ENCODE measurements at regions not wholly inside any gene's neighbourhood (a gene's known extent, or its start where the extent isn't known, plus 50 kb on each side); places are given as distances from the start of the nearest gene placed in this dataset.

GRCh38 chr12:93059925-93060665 lies 131.0 kb upstream of the EEA1 start:
- no peak for TF ChIP-seq EZH2phosphoT487 (IDR thresholded peaks at IDR 0.05; ENCODE audit: borderline replicate concordance, low read length)
- TF ChIP-seq CTCF (IDR thresholded peaks at IDR 0.05; ENCODE audit: low read depth, low read length, poor library complexity, severe bottlenecking): no peak
- Histone ChIP-seq H3K79me2 (ENCODE audit: control insufficient read depth, low read length) (no peaks in the 10 kb centered on the region), H3K9me3 (ENCODE audit: control insufficient read depth, insufficient read depth, low read length) (no peaks in the 10 kb centered on the region), H3K4me2 (ENCODE audit: low read length) (no peak overlapping the region), H3K9me2 (replicated peaks; ENCODE audit: control insufficient read depth, low read length) (no peaks in the 10 kb centered on the region), H3K4me3 (ENCODE audit: low read length) (no peak overlapping the region), H4K20me1 (ENCODE audit: control insufficient read depth, insufficient read depth, low read depth, low read length) (no peaks in the 10 kb centered on the region), H3K4me1 (ENCODE audit: control insufficient read depth, low read length) (no peaks in the 10 kb centered on the region), H3K27ac (ENCODE audit: low read depth, low read length) (no peak overlapping the region), H3K36me3 (ENCODE audit: control insufficient read depth, low read length) (no peaks in the 10 kb centered on the region), H3F3A (ENCODE audit: control insufficient read depth, insufficient read depth) (no peaks in the 10 kb centered on the region), H3K27me3 (ENCODE audit: control insufficient read depth, low read length) (peaks cover 9% of the 10 kb centered on the region)

GRCh38 chr12:93060666-93061472 lies 131.8 kb upstream of the EEA1 start:
- Histone ChIP-seq H3K27ac (ENCODE audit: low read depth, low read length) (no peak overlapping the region), H3F3A (ENCODE audit: control insufficient read depth, insufficient read depth) (no peaks in the 10 kb centered on the region), H3K9me2 (replicated peaks; ENCODE audit: control insufficient read depth, low read length) (no peaks in the 10 kb centered on the region), H3K4me2 (ENCODE audit: low read length) (no peak overlapping the region), H3K79me2 (ENCODE audit: control insufficient read depth, low read length) (no peaks in the 10 kb centered on the region), H3K36me3 (ENCODE audit: control insufficient read depth, low read length) (no peaks in the 10 kb centered on the region), H3K4me1 (ENCODE audit: control insufficient read depth, low read length) (no peaks in the 10 kb centered on the region), H3K9me3 (ENCODE audit: control insufficient read depth, insufficient read depth, low read length) (no peaks in the 10 kb centered on the region), H3K27me3 (ENCODE audit: control insufficient read depth, low read length) (peaks cover 6% of the 10 kb centered on the region), H3K4me3 (ENCODE audit: low read length) (no peak overlapping the region), H4K20me1 (ENCODE audit: control insufficient read depth, insufficient read depth, low read depth, low read length) (no peaks in the 10 kb centered on the region)
- TF ChIP-seq EZH2phosphoT487 (IDR thresholded peaks at IDR 0.05; ENCODE audit: borderline replicate concordance, low read length) (no peak), CTCF (IDR thresholded peaks at IDR 0.05; ENCODE audit: low read depth, low read length, poor library complexity, severe bottlenecking) (no peak)

- Histone ChIP-seq H3K27me3 (ENCODE audit: control insufficient read depth, low read length) (peaks cover 6% of the 10 kb centered on the region), H3K36me3 (ENCODE audit: control insufficient read depth, low read length) (no peaks in the 10 kb centered on the region), H3K9me3 (ENCODE audit: control insufficient read depth, insufficient read depth, low read length) (no peaks in the 10 kb centered on the region), H3F3A (ENCODE audit: control insufficient read depth, insufficient read depth) (no peaks in the 10 kb centered on the region), H3K4me2 (ENCODE audit: low read length) (no peak overlapping the region), H3K4me1 (ENCODE audit: control insufficient read depth, low read length) (no peaks in the 10 kb centered on the region), H3K9me2 (replicated peaks; ENCODE audit: control insufficient read depth, low read length) (no peaks in the 10 kb centered on the region), H3K27ac (ENCODE audit: low read depth, low read length) (no peak overlapping the region), H3K79me2 (ENCODE audit: control insufficient read depth, low read length) (no peaks in the 10 kb centered on the region), H3K4me3 (ENCODE audit: low read length) (no peak overlapping the region), H4K20me1 (ENCODE audit: control insufficient read depth, insufficient read depth, low read depth, low read length) (no peaks in the 10 kb centered on the region)
- no peak for TF ChIP-seq CTCF (IDR thresholded peaks at IDR 0.05; ENCODE audit: low read depth, low read length, poor library complexity, severe bottlenecking)
- no peak for TF ChIP-seq EZH2phosphoT487 (IDR thresholded peaks at IDR 0.05; ENCODE audit: borderline replicate concordance, low read length)
These were observed 132.7 kb upstream of the EEA1 start for GRCh38 chr12:93061473-93062419.

All from DOHH2 (cell line).